Activated CD4-positive, CD25-positive, alpha-beta regulatory T cell (primary cell): ENCODE measurements at regions not wholly inside any gene's neighbourhood (a gene's known extent, or its start where the extent isn't known, plus 50 kb on each side); places are given as distances from the start of the nearest gene placed in this dataset.

Experiments used
- DNase-seq, 4 experiments: peaks; one replicate each; lab custom pipeline; 2025; lab: John Stamatoyannopoulos, UW

DNA sequence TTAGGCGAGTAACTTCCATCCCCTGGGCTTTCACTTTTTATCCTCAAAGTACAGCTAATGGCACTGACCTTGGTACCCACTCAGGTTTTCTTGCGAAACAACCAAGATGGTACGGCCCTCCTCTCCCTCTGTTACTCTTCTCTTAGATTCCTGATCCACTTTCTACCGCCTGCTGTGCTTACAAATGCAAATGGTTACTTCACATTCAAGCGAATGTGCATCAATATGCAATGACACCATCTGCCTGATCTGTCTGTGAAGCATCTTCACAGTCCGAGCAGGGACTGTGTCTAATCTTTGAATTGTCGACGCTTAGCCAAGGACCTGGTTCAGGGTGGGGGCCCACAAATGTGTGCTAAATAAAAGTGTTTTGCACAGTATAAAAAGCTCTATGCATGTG is 112.2 kb downstream of the TRIB2 start:
- no peak for DNase-seq

DNA sequence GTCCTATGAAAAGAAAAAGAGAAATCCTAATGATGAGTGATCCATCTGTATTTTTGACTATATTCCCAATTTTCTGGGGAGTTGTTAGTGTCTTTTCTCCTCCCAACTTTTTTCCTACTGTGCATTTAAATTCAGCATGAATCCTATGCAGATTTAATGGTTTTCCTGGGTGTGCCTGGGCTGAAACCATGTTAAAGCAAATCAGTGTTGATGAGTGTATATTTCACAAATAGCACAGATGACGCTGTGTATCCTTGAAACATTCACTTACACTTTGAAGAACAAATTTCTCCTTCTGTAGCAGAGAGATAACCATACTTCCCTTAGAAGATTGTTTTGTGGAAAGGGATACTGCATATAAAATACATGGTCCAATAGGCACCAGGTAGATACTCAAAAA is 114.3 kb downstream of the TRIB2 start:
- no peak for DNase-seq

DNA sequence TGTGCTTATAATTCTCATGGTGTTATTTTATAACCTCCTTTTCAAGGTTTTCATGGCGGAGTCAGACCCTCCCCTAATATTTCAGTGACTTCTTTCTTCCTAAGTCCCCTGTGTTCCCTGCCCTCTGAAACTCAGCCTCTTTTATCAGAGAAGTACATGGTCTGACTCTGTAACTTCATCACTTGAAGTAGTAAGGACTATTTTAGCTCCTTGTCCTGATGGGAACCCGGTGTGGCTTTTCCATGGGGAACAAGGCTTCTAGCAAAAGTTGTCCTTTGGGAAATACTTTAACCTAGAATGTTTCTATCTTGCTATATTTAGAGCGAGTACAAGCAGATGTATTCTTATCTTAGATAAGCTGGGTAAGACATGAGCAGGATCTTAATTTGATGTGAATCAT is 117.5 kb downstream of the TRIB2 start:
- no peak for DNase-seq

DNA sequence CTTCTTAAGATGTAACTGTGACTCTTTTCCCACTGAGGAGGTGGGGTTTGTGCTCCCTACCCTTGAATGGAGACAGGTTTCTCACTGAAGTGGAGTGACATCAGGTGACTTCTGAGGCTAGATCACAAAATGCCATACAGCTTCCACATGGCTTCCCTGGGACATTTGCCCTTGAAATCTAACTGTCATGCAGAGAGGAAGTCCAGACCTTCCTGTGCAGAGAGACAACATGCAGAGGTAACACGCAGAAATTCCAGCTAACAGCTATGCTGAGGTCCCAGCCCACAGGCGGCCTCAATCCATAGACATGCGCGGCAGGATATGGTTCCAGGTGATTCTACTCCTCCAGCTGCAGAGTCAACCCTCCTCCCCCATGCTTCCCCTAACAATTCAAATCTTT is 119.0 kb downstream of the TRIB2 start:
- DNase-seq, result no peak

DNA sequence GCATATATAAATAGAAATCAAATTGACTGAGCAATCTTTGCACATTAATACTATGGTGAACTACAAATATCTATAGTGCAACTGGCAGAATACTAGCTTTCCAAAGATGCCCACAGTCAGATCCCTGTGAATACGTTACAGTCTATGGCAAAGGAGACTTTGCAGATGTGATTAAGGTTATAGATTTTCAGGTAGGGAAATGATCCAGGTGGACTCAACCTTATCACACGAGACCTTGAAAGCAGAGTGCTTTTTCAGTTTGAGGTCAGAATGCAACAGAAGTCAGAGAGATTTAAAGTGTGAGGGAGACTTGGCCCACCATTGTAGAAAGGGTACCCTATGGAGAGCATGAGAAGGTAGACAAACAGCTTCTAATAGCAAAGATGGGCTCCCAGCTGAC is 122.6 kb downstream of the TRIB2 start:
- no peak for DNase-seq

DNA sequence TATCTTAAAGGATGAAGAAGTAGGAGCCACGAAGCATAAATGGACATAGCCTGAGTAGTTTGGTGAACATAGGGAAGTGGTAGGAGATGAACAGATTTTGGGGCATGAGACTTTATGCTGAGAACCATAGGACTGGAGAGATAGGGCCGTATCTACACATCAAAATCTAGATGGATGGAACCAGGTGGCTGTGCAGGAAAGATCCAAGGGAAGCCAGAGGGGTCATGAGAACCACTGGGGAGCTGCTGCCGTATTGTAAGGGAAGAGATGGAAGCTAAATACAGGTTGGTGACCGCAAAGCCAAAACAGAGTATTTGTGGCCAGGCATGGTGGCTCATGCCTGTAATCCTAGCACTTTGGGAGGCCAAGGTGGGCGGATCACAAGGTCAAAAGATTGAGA is 124.3 kb downstream of the TRIB2 start:
- DNase-seq, result no peak

DNA sequence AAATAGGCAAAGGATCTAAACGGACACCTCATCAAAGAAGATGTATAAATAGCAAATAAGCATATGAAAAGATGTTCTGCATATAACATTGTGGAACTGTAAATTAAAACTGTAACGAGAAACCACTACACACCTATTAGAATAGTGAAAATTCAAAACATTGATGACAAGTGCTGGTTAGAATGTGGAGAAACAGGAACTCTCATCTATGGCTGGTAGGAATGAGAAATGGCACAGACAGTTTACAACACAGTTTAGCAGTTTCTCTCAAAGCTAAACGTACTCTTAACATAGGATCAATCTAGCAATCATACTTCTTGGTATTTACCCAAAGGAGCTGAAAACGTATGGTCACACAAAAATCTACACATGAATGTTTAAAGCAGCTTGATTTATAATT is 126.2 kb downstream of the TRIB2 start:
- DNase-seq, result no peak

DNA sequence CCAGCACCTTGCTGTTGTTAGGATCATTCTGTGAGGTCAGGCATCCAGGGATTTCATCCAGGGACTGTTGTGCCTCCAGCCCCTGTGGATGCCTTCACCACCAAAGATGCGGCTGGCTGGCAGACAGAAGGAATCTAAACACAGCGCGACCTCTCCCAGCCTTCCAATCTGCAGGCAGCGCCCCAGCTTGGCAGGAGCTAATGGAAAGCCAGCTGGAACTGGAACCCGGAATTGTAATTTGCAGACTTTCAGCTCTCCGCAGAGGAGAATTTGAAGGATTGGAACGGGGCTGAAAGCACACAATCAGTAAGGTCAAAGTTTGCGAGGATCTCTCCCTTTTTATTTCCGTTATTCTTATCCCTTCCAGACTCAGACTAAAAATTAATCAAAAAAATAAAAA is 127.8 kb downstream of the TRIB2 start:
- no peak for DNase-seq

DNA sequence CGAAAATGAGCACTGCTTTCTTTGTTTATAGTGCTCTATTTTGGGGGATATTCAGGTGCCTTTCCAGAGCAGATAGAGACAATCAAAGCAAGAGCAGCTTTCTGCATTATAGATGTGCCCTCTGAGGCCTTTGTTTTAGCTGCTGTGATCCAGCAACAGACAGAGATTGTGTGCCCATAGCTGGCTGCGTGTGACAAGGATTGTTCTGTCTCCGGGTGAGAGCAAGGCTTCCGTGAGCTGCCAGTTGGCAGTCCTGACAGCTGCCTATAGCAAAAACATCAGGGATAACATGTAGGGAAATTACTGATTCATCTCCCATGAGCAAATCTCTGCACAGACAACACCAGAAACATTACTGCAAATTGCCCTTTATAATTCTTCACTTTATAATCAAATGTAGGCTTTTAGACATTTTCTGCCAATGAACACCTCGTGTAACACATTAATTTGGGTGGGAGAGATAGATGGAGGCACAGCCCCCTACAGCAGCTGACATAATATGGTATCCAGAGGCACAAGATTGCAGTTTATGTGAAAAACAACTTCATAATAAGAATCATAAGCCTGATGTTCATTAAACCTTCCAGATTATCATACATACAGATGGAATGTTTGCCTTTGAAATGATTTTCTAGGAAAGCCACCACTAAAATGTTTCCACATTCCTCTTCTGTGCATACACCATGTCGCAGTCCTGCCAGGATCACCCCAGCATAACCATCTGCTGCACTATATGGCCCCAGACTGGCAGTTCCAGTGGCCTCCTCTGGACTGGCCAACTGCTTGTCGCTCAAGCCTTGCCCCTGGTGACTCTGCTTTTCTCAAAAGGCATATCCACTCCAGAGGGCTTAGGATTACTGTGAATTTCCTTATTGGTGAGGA is 131.2 kb downstream of the TRIB2 start:
- DNase-seq, result no peak

DNA sequence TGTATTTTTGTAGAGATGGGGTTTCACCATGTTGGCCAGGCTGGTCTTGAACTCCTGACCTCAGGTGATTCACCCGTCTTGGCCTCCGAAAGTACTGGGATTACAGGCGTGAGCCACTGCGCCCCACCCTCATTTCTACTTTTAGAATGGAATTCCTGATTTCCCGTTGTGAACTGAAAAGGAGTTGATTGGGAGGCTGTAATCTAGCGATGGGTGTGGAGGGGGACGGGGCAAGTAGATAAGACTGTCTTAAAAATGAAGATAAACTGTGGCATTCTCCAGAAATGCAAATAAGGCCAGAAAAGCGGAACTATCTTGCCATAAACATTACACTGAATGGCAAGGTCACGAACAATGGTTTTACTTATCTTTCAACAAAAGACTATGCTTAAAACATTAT is 135.4 kb downstream of the TRIB2 start:
- DNase-seq, result no peak

DNA sequence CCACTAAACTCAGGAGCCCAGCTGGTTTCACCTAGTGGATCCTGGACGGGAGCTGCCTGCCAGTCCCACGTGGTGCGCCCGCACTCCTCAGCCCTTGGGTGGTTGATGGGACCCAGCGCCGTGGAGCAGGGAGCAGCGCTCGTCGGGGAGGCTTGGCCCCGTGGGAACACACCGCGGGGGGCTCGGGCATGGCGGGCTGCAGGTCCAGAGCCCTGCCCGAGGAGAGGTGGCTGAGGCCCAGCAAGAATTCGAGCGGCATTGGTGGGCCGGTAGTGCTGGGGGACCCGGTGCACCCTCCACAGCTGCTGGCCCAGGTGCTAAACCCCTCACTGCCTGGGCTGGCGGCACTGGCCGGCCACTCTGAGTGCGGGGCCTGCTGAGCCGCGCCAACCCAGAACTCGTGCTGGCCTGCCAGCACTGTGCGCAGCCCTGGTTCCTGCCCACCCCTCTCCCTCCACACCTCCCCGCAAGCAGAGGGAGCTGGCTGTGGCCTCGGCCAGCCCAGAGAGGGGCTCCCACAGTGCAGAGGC is 137.3 kb downstream of the TRIB2 start:
- DNase-seq, result no peak

DNA sequence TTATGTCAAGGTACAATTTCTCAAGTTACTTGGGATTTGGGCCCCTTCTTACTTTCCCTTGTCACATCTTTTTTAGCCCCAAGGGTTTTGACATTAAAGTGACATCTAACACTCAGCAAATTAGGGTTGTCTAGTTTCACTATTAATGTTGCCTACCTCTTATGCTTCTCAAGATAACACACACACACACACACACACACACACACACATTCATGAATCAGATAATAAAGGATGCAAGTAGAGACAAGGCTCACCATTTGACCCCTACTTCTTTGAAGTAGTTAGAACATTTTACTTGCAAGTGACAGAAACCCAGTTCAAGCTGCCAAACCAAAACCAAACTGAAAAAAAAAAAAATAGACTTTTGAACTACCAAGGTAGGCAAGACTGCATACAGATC is 138.8 kb downstream of the TRIB2 start:
- DNase-seq, result no peak

DNA sequence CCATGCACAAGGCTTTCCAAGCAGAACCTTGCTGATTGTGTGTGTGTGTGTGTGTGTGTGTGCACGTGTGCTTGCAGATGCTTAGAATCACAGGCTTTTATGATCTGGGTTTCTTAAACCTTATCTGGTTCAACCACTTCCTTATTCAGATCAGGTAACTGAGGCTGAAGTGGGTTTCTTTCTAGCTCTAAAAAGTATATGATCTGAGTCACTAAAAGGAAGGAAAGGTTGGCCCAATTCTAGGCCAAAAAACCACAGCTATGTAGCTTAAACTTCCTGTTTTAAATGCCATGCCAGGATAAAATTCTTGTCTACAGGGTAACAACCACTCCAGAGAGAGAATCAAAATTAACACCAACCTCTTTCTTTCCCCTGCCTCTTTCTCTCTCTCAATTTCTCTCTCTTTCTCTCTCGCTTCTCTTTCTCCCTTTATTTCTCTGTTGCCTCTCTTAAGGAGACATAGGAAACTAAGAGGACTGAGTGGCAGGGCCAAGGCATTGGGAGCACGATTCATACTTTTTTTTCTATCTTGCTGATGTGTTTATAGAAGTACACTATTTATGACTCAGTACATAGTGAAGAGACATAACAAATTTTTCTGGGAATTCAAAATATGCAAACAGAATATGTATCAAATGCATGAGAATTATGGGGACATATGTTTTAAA is 140.3 kb downstream of the TRIB2 start:
- no peak for DNase-seq

DNA sequence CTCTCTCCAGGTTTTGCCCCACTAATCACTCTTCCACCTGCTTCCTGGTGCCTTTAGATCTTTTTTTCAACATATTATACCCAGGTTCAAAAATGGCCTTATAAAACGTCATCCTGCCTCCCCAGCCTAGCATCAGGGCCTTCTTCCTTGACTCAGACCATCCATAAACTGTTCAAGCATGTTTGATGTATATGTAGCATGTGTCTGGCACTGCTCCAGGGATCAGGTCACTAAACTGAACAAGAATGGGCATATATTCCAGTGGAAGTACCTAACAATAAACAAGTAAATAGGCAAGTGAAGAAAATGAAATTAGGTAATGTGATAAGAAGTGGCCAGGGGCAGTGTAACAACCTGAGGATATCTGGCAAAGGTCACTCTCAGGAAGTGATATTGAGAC is 141.2 kb downstream of the TRIB2 start:
- no peak for DNase-seq

DNA sequence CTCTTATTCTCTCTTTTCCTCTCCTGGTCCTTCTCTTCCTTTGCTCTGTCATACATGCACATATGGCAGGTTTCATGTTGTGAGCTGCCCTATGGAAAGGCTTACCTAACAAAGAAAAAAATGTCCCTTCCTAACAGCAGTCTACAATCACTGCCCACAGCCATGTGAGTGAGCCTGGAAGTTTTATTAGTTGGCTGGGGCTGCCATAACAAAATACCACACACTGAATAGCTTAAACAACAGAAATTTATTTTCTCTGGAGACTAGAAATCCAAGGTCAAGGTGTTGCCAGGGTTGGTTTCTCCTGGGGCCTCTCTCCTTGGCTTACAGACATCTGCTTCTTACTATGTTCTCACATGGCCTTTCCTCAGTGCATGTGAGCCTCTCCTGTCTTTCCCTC is 142.1 kb downstream of the TRIB2 start:
- no peak for DNase-seq

DNA sequence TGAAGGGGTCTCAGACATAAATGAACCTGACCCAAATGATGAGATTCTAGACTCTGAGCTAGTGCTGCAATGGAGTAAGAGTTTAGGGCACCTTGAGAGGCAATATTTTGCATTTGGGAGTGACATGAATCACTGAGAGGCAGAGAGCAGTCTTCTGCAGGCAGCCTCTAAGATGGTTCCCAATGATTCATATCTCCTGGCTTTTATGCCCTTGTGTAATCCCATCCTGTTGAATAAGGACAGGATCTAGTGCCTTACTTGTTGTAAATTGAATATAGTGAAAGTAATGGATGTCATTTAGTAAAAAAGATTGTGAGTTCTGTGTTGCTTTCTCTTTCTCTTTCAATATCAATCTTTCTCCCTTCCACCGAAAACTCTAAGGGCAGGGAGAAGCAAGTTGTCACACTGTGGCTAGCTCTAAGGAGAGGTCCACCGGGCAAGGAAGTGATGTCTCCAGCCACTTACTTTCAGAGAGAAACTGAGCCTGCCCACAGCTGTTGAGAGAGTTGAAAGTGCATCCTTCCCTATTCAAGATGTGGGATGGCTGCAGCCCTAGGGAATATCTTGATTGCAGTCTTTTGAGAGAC is 144.7 kb downstream of the TRIB2 start:
- DNase-seq, result no peak

DNA sequence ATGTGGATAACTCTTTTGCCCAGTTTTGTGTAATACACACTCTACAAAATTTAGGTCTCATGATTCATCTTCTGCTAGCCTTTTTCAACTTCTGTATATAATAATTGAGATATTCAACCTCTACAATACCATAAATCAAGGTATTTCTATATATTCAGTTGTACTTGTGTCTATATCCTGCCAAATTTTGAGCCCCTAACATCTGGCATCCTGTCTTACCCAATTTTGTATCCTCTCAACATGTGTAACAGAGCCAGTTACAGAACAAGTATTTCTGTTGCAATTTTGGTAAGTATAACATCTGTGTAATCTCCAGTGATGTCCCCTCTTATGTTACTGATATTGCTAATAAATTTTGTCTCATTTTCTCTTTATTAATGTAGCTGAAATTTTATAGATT is 145.8 kb downstream of the TRIB2 start:
- no peak for DNase-seq

DNA sequence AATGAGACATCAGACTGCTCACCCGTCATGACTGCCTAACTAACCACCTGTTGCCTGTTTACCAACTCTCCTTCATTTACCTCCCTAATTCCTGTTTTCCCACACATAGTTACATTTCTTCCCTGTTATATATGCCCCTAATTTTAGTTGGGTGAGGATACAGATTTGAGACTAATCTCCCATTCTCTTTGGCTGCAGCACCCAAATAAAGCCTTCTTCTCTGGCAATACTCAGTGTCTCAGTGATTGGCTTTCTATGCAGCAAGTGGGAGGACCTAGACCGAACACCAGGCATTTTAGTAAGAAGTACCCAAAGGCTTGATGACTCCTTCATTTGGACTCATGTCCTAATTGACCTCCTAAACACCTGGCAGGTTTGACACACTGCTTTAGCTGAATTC is 147.2 kb downstream of the TRIB2 start:
- DNase-seq, result no peak

DNA sequence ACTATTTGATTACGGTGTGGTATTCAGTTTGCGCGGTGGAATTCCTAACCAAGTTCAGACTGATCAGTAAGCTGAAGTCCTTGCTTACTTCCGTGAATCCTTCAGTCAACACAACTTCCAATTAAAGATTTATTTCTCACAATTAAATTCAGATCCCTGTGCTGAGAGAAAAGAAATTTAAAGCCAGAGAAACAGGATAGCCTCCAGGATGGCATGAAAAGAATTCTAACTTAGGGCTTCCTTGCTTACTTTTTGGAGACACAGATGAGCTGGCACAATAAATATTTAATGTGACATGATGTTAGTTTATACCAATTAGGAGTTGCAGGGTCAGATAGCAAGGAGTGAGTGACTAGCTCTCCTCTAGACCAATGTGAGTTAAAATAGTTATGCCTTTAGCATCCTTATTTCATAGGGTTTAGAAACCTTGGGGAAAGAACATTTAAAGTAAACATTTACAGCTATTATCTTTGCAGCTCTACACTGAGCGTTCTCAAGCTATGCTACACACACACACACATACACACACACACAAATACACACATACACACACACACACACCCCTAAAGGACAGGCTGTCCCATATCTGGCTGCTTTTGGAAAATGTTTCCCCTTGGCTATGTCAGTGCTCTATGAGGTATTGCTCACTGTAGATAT is 151.0 kb downstream of the TRIB2 start:
- DNase-seq, result no peak

DNA sequence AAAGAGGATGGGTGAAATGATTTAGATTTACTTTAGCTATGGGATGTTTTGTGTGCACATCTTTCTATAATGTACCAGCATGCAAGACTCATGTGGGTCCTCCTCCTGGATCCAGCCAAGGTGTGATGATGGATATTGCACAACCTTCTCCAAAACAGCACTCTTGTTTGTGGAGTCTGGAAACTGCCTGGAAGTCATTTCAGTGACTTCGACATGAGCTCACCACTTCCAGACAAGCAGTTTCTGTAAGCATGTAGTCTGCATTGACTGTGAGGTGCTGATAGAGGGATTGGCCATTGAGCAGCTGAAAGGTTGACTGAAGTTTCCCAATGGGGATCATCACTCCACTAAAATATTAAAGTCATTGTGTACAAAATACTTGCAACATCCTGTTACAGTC is 154.0 kb downstream of the TRIB2 start:
- DNase-seq, result no peak

DNA sequence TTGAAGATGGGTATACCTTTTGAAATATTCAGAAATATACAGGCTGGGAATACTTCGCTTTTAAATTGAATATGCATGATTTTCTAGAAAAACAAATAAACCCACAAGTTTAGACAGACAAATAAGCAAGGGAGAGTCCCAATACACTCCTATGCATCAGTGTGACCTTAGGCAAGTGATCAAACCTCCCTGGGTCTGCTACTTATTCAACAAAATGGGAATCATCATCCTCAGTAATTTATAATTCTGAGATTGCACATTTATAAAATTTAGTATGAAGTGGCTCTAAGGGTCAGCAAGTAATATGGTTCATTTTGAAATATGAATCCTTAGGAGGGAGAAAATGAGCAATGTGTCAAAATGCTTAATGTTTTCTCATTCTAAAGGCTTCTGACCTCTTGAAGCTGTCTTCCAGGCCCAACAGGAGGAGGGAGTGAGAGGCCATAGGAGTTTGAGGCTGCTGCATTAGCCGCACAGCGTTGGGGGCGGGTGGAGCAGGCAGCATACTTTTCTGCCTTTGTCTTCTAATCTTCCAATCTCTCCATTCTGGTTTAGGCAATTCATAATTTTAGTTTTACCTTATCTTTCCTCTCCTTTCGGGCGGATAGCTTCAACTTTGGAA is 155.1 kb downstream of the TRIB2 start:
- no peak for DNase-seq

DNA sequence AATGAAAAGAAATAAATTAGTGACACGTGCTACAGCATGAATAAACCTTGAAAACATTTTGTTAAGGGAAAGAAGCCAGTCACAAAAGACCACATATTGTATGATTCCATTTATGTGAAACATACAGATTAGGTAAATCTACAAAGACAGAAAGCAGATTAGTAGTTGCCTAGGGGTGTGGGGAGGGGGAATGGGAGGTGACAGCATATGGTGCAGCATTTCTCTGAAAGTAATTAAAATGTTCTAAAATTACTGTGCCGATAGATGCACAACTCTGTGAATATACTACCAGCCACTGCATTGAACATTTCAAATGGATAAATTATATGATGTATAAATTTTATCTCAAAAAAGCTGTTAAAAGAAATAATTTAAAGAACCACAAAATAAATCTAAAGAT is 161.0 kb downstream of the TRIB2 start:
- no peak for DNase-seq
